ENCODE measurements at regions not wholly inside any gene's neighbourhood (a gene's known extent, or its start where the extent isn't known, plus 50 kb on each side); places are given as distances from the start of the nearest gene placed in this dataset.
A peak's percentile ranks its signal among the peaks of the same experiment; 100 is the strongest.
"Not testable (repeated sequence)": the region's sequence is repeated elsewhere in the genome, so short reads cannot be mapped to it uniquely, and the experiment has no call there.

DNA sequence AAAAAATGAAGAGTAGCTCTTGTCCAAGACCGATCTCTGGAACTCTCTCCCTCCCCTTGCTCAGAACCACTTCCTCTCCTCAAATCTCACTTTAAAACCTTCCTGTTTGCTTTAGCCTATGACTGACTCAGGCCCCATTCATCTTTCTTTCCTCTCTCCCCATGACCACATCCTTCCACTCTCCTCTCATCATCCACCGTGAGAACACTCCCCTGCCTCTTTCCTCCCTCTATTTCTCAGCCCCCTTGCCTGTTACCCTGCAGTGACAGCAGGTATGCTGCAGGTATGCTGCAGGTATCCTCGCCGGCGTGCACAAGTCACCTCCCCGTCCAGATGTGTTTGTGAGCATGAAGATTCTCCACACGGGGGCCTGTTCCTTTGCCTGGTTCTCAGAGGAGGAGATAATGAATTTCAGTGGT, 505.3 kb downstream of the CCDC171 start:
- peak; percentile 10 for DNase-seq

DNA sequence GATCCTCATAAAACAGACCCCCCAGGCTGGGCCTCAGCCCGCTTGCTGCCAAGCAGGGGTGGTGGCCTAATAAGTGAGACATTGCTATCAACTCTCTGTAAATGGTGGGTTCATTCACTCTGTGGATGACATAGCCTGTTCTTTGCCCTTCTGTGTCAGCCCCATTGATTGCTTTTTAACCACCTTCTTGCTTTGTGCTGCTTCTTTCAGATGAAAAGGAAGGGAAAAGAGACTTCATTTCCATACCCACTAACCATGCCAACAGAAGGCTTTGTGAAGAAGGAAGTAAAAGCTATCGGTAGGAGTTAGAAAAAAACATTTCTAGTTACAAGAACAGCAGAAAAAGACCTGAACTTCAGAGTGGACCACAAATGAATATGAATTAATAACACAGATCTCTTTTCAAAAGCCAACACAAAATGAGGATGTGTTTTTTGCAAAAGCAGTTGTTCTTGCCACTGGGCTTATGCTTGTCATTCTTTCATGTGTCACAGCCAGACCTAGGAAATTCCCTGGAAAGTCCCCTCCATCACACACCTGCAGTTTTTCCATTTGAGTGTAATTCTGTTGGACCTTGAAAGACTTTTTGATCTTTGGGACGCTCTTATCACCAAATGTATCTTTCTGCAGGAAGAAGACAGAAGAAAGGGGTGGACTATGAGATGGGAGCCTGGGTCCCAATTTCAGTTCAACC, 507.7 kb downstream of the CCDC171 start:
- no peak for DNase-seq

DNA sequence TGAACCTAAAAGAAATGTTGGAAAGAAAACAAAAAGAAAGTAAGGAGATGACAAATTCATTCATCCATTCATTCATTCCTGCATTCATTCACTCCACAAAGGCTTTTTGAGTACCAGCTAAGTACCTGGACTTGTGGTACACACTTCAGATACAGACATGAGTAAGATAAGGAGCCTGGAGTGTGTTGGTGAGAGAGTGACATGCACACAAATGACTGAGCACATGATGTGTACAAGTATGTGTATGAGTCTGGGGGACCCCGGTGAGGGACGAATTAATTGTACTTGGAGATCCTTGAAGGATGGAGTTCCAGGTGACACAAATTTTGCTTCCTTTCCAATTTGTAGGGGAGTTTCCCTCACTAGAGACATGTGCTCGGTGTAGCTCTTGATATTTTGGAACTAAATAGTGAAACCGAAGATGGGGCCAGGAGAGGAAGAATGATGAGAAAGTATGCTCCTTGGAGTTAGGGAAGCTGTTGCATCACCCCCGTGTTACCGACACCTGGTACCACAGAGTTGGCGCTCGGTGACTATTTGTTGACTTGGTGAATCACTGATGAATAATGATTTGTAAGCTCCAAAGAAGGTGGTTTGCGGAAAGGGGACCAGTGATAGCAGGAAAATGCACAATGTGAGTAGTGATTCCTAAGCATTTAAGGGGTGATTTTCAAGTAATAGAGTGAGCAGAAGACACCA, 509.8 kb downstream of the CCDC171 start:
- no peak for DNase-seq

DNA sequence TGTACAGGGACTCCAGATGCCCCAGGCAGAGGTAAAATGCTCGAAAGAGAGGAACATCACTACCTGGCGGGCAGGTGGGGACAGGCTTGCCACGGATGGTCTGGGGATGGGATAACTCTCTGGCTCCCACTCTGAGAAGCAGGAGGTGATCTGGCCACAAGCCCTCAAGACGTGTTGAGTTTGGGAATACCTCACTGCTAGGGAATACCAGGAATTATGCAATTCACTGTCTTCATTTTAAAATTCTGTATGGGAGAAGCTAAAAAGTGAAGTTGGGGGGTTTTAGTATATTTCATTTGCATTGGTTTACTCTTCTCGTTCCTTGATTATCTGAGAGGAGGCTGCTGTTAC, 510.4 kb downstream of the CCDC171 start:
- DNase-seq = no peak

DNA sequence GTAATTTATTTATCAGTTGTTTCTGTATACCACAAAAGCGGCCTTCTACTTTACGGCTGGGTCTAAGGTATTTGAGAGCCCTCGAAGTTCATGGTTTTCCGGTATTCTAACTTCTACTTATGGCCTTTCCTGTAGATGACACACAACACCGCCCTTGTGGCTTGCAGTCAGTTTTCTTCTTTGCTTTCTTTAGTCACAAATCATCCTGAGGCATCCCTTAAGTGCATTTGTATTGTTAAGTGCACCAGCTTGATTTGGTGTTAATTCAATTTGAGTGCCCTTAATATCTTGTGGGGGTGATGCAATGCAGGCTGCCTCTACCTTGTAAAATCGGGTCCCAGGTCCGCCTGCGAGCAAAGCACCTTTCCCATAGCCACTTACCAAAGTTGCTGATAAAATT, 511.9 kb downstream of the CCDC171 start:
- DNase-seq = no peak

DNA sequence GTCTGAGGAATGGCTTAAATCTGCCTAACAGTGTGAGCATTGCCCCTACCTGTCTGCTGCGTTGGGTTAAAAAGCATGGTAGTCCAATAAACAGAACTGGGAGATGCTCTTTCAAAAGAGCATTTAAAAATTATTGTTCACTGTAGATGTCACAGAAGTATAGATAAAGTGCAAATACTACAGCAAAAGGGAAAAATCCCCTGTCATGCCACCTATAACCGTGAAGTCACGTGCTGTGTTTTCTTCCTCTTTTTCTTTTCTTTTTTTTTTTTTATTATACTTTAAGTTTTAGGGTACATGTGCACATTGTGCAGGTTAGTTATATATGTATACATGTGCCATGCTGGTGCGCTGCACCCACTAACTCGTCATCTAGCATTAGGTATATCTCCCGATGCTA, 513.4 kb downstream of the CCDC171 start:
- DNase-seq = not testable (repeated sequence)

DNA sequence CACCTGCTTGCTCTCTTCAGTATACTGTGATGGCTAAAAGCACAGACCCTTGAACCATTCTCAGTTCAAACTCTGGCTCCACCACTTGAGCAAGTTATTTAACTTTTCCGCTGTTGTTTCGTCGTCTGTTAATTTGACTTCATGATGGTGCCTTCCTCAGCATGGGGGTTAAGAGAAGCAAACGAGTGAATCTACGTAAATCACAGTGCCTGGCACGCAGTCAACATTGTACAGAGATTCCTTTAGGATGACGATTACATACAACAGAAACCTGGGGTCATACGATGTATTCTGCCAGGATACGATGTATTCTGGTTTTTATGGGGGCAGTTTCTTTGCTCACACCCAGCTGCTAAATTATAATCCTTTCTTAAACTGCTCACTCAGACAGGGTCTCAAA, 515.6 kb downstream of the CCDC171 start:
- DNase-seq = no peak

DNA sequence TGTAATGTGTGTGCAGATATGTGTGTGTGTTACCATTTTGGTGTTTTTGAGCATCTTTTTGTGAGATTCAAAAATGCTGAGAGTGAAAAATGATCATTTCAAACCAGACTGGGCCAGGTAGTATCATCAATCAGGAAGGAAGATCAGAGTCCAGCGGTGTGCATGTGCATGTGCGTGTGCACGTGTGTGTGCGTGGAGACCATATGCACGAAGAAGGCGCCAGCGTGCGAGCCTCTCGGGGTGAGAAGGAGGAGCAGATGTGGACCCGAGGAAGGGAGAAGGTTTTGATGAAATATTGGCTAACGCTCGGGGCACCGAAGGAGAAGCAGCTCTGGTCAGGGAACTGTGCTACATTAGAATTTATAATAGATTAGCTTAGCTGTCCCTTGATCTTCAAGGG, 516.4 kb downstream of the CCDC171 start:
- DNase-seq = no peak

DNA sequence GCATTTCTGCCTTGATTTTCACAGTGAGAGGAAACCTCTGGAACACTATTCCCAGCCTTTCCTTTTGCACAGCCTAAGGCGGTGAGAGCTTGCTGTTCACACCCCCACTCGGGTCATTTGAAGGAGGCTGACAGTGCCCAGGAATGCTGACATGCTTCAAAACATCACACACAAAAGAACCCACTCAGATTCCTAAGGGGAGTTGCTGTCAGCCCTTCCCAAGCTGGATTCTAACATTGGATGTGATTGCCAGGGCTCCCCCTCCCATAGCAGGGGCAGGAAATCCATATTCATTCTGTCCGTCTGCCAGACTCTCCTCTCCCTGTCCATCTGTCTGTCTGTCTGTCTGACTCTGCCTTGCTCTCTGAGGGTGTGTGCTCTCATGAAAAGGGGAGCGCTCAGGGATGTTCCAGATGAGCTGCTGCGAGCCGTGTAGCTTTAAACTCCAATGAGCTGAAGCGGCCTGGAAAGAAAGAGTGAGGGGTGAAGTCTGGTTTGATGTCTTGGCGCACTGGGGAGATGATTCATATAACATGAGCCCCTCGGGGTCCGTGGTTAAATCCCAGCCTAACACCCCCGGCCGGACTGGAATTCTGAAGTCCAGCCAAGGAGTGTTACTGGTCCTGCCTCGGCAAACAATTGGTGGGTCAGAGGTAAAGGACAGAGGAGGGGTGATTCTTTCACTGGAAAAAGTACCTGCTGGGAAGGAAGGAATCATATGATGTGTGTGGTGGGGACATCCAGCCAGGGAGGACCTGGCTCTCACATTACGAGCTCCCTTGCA, 517.0 kb downstream of the CCDC171 start:
- DNase-seq = no peak

DNA sequence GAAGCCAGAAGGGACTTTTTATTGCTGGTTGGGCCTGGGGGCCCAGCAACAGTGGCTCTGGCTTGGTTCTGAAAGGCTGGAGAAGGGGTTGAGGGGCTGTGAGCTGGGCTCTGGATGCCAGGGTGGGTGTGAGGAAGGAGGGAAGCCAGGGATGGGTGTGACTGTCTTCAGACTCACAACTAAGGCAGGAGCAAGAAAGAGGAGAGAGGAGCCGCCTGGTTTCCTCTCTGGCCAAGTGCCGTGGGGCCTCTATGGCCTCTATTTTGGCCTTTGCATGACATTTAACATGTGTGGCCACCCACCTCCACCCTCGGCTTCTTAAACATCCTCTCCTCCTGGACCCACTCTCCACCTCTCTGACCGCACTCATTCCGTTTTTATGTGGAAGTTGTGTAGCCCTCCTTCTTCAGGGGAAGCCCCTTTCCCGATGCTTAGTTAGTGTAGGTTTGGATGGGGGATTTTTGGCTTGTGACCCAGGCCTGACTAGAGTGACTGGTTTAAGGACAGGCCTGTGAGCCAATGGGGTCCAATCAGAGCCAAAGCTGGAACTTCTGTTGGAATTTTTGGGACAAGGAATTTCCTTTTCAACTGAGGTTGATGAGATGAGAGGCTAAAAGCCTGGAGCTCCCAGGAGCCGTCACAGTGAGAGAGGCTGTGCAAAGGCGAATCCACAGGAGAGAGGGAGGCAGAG, 517.8 kb downstream of the CCDC171 start:
- no peak for DNase-seq

DNA sequence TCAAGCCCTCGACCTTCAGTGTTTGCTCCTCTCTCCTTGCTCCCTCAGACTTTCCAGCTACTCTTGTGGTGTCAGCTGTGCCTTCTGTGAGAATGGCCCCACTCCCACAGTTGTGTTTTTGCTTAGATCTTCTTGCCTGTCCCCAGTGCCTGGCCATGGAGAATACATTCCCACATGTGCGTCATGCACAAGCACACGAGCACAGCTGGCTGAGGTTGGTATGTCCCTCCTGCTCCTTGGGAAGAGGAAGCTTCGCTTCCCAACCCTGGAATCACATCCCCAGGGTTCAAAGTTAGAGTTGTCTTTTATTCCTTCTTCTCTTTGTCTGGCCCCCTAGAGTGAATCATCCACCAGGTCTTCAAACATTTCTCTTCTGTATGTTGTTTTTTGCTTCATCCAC, 518.6 kb downstream of the CCDC171 start:
- DNase-seq = no peak

DNA sequence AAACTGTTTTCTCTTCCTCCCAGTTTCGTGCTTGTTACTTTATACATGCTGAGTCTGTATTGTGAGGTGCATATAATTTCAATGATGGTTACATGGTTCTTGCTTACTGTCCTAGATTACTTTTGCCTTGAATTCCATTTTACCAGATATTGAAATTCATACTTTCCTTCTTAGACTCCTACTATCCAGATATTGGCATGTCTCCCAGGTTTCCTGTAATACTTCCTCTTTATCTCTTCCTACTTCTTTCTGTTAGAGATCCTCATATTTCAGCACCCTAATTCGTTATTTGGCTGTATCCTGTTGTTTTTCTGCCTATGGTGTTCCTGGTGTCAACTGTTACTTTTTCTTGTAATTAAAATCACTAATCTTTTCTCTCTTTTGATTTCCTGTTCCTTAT, 522.1 kb downstream of the CCDC171 start:
- DNase-seq = no peak

DNA sequence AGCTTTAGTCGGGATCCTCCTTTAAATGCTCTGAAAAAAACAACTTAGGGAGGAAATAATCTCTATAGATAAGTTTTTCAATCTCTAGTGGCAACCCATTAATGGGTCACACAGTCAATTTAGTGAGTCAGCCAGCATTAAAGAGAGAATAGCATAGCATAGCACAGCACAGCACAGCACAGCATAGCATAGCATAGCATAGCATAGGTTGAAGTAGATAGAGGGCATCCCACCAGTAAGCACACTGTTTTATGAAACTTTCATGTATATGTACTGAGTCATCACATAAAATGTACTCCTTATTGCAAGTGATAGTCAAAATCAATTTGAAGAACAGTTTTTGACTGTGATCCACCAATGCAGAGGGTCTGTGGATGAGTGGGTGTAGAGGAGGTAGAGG, 522.9 kb downstream of the CCDC171 start:
- DNase-seq = no peak

DNA sequence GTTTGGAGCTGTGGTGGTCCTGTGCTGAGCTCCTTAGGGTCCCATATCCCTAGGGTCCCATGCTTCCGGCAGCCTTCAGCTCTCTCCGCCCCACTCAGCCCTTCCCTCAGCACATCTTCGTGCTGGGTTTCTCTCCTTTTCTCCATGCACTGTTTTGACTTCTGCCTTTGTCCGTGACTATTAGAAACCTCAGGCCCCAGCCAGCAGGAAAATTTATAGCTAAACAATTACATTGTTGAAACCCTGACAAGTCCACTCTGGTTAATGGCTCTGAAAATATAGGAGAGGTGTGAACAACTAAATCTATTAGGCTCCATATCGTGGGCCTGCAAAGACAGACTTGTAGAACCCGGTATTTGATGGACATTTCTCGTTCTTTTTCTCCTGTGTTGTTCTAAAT, 523.7 kb downstream of the CCDC171 start:
- no peak for DNase-seq

DNA sequence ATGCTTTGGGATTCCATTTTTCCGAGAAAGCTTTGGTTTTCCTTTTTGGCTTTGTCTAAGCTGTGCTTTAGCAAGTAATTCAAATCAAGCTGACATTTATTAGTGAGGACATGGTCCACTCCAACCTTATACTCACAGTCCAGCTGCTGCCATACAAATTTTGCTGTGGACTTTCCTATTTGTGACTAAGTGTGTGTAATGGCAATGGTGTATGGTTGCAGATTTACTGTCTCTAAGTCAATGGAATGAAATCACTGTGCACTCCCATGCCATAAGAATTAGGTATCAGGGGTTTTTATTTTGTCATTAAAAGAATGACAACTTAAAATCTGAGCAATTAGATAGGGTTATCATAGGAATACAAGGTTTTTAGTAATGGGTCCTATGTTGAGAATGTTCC, 530.0 kb downstream of the CCDC171 start:
- no peak for DNase-seq

DNA sequence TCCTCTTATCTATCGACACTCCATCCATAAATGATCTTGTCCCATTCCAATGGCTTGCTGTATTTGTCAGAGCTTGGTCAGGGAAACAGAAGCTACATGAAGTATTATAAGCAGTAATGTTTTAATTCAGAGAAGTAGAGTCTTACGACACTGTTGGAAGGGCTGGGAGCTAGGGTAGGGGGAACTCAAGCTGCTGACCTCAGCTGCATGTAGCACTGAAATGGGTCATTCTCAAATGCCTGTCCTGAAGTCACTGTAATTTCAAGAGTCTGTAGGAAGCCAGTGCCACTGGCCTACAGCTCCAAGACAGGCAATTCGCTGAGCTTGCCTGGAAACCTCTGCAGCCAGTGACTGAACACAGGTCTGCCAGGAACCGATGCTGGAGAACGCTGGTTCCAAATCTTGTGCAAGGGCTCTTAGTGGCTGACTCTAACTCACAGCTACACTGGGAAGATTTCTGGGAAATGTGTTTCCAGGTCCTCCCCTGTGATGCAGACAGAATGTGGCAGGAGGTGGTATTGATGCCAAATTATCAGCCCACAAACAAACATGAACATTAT, 532.4 kb downstream of the CCDC171 start:
- no peak for DNase-seq

DNA sequence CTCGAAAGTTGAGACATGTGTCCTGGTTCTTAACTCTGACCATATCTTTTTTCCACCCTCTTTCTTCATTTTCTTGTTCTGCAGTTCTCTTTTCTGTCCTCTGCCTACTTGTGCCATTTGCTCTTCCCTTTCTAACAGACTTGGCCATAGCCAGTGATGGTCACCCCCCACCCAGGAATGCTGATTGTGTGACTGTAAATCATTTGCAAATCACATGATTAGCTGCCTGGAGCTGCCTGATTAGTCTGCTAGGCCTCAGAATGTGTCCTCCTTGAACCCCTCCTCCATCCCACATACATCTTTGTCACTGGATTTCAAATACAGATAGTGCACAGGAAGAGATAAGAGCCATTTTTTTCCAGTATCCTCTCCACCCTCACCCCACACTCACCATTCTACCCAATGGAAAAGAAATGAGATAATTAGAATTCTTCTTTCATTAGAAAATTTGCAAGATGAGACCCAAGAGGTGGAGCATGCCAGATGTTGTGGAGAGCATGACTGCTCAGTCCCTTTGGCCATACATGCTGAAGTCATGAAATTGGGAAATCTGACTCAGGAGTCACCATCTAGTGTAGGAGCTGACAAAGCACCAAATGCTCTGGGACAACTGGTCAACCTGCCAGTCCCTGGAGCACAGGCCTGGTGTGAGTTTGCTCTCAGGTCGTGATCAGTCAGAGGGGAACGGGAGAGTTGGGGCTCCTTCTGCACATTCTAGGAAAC, 538.2 kb downstream of the CCDC171 start:
- DNase-seq = no peak

DNA sequence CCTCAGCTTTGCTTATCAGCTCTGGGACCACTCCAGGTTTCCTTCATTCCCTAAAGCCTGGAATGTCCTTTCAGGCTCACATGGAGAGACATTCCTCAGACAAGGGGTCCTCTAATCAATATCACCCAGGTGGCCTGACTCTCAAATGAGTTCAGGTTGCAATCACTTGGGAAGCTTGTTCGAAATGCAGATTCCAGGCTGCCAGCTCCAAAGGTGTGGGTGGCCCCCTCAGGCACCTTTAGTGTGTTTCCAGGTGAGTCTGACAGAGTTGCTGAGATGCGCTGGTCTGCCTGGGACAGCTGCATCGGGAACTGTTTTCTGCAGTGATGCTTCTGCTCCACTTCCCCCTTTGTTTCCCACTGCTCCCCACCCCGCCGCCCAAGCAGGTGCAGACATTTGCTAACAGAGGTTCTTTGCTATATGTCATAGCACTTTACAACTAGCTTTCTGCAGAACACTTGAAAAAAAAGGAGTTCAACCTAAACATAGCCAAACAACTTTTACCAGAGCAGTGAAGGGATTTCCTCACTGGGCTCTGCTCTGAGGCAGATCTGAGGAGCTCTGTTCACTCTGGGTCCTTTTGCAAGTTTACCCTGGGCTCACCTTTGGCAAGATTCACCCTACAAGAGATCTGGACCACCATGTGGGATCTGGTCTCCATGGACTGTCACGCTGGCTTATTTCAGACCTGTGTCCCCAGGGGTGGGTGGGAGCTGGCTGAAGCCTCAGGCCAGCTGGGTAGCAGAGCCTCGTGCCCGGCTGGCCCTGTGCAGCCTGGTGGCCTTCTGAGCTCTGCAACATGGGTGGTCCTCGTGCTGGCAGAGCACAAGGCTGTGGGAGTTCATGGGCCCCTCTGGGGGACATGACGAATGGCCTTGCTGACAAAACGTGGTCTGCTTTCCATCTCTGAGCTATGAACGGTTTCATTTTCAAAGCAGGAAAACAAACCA, 539.6 kb downstream of the CCDC171 start:
- no peak for DNase-seq

DNA sequence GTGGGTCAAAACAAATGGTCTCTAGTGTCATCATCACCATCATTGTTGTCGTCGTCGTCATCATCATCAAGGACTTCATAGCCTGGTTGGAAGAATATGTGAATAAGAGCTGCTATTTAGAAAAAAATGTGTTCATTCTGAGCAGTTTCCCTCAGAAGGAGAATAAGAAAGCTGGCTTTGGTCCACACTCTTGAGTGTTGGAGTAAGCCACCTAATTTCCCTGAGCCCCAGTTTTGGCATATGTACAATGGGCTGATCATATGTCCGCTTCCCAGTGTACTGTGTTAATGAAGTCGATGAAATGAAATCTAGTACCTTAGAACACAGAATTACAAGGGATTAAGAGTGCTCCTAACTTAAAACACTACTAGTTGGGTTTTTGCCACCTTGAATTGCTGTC, 545.5 kb downstream of the CCDC171 start:
- no peak for DNase-seq

DNA sequence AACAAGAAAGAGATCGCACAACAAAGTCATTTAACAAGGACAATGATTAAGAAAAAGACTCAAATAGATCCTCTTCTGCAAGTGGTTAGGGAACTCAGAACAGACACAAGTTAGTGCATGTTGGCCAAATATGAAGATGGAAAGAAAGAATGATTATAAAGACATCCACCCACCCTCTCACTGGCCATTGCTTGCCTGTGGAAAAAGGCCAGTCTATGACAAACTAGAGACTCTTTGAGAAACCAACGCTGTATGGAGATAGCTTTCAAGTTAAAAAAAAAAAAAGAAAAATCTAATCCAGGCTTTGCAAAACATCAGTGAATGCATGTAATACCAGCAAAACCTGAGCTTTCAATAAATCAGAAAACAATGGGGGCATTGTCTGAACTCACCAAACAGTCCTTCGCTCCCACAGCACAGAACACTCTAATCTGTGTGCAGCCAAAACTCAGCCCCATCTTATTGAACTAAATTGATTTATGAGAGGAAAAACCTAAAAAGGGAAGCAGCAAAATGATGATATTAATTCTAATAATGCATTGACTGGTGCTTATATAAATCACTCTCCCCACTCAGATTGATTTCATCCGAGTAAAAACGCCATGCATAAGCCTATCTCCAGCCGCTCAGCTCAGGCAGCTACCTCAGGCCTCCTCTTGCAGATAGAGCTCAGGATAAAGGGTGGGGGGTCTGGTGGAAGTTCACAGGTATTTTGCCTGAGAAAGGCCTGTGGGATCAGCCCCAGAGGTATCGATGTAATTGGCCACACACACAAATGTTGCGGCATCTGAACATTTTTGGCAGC, 547.1 kb downstream of the CCDC171 start:
- DNase-seq = no peak
